ENCODE measurements at regions not wholly inside any gene's neighbourhood (a gene's known extent, or its start where the extent isn't known, plus 50 kb on each side); places are given as distances from the start of the nearest gene placed in this dataset.

DNA sequence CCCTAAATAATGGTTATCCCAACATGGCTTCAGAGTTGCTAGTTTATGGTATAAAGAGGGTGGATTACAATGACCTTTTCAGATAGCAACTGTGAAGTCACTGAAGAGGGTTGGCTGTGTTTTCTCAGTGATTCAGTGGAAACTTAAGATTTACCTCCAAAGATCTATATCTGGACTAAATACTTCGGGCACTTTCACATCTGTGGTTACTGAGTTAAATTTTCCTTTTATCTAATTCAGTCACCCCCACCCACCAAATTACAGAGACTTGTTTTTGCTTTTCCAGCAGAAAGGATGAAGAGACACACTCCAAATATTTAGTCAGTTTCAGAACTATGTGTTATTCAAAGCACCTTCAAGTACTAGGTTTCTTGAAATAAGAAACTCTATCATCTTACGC lies 573.2 kb downstream of the CCDC171 start:
- TF ChIP-seq, protein P1, sequence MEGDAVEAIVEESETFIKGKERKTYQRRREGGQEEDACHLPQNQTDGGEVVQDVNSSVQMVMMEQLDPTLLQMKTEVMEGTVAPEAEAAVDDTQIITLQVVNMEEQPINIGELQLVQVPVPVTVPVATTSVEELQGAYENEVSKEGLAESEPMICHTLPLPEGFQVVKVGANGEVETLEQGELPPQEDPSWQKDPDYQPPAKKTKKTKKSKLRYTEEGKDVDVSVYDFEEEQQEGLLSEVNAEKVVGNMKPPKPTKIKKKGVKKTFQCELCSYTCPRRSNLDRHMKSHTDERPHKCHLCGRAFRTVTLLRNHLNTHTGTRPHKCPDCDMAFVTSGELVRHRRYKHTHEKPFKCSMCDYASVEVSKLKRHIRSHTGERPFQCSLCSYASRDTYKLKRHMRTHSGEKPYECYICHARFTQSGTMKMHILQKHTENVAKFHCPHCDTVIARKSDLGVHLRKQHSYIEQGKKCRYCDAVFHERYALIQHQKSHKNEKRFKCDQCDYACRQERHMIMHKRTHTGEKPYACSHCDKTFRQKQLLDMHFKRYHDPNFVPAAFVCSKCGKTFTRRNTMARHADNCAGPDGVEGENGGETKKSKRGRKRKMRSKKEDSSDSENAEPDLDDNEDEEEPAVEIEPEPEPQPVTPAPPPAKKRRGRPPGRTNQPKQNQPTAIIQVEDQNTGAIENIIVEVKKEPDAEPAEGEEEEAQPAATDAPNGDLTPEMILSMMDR (IDR thresholded peaks at IDR 0.05; ENCODE audit: borderline replicate concordance, extremely low read depth, low read length, poor library complexity, severe bottlenecking): no peak
- TF ChIP-seq EZH2 (IDR thresholded peaks at IDR 0.05; ENCODE audit: borderline replicate concordance, low read depth, low read length, severe bottlenecking): no peak

Measured in DND-41 (cell line).